LHCN-M2 (cell line): ENCODE measurements at regions not wholly inside any gene's neighbourhood (a gene's known extent, or its start where the extent isn't known, plus 50 kb on each side); places are given as distances from the start of the nearest gene placed in this dataset.
"Not testable (repeated sequence)": the region's sequence is repeated elsewhere in the genome, so short reads cannot be mapped to it uniquely, and the experiment has no call there.

Experiments used
- DNase-seq: peaks from one replicate; pipeline ENCODE4 v3.0.0-alpha.2; 2012; ENCODE audit warnings: low read depth

- peak; percentile 98 for DNase-seq
Measured at GRCh38 chr12:58310809-58311622, 369.6 kb downstream of the ATP23 start.

DNA sequence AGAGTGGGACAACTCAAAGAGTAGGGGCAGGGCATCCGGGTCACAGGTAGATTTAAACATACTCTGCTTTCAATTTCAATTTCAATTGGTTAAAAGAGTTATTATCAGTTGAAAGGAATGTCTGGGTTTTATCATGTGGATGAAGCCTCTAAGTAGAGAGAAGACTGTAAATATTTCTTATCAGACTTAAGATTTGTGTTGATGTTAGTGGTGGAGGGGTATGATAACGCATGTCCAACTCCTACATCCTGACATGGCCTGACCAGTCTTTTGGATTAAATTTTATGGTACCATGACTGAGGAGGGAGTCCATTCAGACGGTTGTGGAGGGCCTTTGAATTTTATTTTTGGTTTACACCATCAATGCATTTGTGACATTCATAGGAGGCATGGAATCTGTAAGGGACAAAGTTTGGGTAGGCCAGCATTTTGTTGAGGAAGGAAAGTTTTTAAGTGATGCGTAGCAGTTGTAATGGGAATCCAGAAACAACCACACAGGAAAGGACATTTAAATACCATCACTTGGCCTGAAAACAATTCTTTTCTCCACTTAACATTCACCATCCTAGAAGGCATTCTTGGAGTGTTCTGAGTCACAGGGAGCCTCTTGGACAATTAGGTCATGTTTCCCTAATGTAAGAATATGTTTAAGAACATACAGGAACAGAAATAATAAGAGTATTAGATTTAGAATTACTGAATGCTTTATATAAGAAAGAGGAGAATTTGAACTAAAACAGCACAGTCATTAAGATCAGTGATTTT is 371.9 kb downstream of the ATP23 start:
- DNase-seq, result peak; percentile 79

DNA sequence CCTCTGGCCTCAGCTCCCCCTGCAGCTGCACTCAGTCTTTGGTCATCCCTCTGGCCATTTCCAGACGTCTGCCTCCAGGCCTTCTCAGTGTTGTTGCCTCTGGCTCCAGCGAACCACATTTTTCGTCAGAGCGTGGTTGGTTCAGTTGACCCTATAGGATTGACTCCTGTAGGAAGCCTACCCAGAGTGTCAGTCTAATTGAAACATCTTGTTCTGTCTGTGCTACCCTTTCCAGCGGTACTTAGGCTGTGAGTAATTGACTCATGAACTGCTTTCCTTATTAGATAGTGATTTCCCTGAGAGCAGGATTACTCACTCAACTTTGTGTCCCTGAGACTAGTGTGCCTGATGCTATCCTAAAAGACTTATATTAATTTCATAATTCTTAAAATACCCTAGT is 373.2 kb downstream of the ATP23 start:
- peak; percentile 51 for DNase-seq

GRCh38 chr12:58316926-58317325 is 375.6 kb downstream of the ATP23 start:
- DNase-seq, result no peak

GRCh38 chr12:58321414-58321813 is 380.0 kb downstream of the ATP23 start:
- DNase-seq, result no peak

- no peak for DNase-seq
Measured at GRCh38 chr12:58323676-58324075, 382.3 kb downstream of the ATP23 start.

DNA sequence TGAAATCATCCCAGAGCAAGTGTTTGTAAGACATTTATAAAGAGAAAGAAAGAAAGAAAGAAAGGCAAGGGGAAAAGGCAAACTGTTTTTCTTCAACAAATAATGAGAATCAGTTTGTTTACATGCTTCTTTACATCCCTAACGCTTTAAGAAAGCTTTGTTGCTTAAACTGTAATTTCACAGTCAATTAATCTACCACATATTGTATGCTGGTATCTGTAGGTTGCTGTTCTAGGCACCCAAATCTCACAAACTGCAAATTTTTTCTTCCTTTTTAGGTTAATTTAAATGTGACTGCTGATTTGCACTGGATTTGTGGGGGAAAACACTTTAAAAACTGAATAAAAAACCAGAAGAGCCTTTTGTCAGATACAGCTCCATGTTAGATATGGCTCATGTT is 384.2 kb downstream of the ATP23 start:
- DNase-seq, result no peak

DNA sequence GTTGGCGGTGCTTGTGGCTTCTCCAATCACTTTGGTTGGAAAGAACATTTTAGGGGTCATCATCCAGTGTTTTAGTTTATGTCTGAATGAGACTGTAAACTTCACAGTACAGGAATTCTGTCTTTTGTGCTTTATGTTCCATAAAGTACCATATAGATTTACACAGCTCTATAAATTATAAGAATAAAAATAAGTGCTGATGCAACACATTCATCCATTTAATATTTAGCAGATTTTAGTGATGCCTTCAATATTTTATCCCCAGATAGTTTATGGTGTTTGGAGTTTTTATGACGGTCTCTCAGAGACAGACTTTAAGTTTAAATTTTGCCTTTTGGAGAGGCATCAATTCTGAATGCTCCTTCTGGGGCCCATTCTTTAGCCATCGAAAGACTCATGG is 385.2 kb downstream of the ATP23 start:
- no peak for DNase-seq

DNA sequence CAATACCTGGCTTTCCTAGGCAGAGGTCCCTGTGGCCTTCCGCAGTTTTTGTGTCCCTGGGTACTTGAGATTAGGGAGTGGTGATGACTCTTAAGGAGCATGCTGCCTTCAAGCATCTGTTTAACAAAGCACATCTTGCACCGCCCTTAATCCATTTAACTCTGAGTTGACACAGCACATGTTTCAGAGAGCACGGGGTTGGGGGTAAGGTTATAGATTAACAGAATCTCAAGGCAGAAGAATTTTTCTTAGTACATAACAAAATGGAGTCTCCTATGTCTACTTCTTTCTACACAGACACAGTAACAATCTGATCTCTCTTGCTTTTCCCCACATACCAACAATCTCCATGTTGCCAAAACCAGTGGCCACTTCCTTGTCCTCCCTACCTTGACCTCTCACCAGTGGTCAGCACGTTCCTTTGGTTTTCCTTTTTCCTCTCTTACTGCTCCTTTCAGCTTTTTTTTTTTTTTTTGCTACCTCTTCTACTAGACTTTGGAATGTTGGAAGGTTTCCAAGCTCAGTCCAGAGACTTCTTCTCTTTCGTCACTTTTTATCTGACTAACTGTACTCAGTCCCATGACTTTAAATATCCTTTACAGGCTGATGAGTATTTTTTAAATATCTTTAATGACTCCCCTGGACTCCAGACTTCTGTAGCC is 395.3 kb downstream of the ATP23 start:
- DNase-seq, result peak; percentile 90

DNA sequence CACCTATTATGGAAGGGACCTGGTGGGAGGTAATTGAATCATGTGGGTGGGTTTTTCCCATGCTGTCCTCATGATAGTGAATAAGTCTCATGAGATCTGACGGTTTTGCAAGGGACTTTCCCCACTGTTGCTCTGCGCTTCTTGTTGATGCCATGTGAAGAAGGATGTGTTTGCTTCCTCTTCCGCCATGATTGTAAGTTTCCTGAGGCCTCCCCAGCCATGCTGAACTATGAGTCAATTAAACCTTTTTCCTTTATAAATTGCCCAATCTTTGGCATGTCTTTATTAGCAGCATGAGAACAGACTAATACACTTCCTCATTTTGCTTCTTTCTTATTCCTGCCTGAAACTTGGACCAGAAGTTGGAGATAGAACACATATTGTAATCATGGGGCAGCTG is 396.2 kb downstream of the ATP23 start:
- DNase-seq, result not testable (repeated sequence)

DNA sequence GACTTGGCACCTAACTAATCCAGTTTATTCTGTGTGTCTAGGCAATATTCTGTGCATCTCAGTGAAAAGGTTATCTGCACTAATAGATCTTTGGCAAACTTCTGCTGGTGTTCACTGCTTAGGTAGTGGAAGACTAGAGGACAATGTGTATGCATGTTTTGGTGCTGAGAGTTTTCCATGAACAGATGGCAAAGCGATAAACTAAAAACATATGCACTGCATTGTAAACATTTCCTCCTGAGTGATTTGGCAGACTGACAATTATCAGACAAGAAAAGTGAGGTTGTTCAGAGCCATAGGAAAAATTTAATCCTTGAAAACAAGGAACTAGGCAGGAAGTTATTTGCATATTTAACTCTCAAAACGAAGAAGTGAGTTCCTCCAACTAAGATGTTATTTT is 400.4 kb downstream of the ATP23 start:
- no peak for DNase-seq

GRCh38 chr12:58342736-58343135 is 401.4 kb downstream of the ATP23 start:
- DNase-seq, result peak; percentile 86

DNA sequence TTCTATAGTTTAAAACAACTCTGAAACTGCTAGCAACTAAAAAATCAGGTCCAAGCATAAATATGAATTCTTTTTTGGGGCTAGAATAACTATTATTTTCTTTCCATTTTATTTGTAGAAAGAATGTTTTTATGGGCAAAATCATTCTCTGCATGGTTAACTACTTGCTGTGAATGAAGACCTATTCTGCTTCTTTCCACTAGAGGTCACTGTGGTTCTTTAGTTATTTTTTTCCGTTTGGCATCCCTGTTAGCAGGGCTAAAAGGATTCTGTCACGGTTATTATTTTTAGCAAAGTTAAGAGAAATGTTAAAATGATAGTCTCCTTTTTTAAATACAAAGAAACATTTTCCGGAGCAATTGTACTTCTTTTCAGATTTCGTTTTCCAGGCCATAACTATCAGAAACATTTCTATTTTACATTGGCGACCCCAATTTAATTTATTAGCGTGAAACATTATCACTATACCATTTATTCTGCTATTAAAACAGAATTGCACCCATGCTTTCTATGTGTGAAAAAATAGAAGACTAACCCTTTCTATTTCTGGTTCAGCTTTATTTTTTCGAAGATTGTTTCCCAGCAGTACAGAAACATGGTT is 404.8 kb downstream of the ATP23 start:
- DNase-seq, result peak; percentile 62

- no peak for DNase-seq
Measured at GRCh38 chr12:58347188-58347587, 405.8 kb downstream of the ATP23 start.

DNA sequence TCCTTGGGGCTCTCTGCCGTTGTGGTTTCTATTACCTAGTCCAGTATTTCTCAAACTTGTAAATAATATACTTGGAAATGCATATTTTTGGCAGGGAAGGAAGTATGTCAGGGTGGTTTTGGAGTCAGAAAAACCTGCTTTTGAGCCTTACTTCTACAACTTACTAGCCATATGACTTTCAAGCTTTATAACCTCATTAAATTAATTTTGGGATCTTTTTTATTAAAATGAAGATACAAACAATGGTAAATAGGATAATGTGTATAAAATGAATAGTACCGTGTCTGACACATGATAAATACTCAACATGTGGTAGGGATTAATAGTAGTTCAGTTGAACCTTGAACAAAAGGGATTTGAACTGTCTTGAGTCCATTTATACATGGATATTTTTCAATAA is 406.3 kb downstream of the ATP23 start:
- DNase-seq, result no peak

DNA sequence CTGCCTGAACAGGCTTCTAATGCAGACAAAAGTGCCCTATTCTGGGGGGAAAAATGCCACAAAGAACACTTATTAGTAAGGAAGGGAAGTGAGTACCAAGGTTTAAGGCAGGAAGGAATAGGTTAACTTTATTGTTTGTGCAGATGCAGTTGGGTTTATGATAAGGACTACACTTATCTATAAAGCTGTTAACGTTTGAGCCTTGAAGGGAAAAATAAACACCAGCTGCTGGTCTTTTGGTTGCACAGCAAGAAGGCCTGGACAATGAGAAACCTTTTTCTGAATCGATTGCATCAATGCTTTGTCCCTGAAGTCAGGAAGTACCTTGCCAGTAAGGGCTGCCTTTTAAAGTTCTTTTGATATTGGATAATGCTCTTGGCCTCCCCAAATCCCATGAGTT is 407.8 kb downstream of the ATP23 start:
- DNase-seq, result no peak

GRCh38 chr12:58356794-58357193 is 415.4 kb downstream of the ATP23 start:
- DNase-seq, result no peak

- no peak for DNase-seq
Measured at GRCh38 chr12:58357511-58357910, 416.1 kb downstream of the ATP23 start.

- no peak for DNase-seq
Measured at GRCh38 chr12:58358369-58358768, 417.0 kb downstream of the ATP23 start.

GRCh38 chr12:58359084-58359483 is 417.7 kb downstream of the ATP23 start:
- DNase-seq, result no peak

DNA sequence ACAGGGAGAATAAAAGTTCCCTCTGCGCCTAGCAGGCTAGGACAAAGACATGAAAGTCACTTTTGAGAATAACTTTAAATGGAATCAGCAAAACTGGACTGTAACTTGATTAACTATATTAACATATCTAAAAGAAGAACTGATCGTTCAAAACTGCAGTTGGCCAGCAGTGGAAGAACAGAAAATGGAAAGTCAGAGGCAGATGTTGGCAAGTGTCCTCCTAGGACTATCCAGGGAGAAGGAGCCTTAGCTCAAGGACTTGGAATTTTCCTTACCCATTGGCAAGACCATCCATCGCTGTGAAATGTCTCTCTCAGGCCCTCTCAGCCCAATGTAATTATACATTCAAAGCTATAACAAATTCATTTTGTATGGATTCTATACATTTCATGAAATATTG is 419.7 kb downstream of the ATP23 start:
- DNase-seq, result no peak

GRCh38 chr12:58363971-58364370 is 422.6 kb downstream of the ATP23 start:
- no peak for DNase-seq
